Neural cell (in vitro differentiated cells): ENCODE measurements at regions not wholly inside any gene's neighbourhood (a gene's known extent, or its start where the extent isn't known, plus 50 kb on each side); places are given as distances from the start of the nearest gene placed in this dataset.

ENCODE experiments used
- CTCF ChIP-seq: fragments of 450-650 bp; IDR thresholded peaks from 2 replicates; pipeline ENCODE4 v1.5.1; 2014; ENCODE audit warnings: antibody characterized with exemption, mild to moderate bottlenecking, moderate library complexity; ENCODE audit not compliant: poor library complexity, severe bottlenecking
- EZH2 ChIP-seq: fragments of 200-600, 300-800 bp; shearing (Covaris generic), sonication (generic); IDR thresholded peaks from 2 replicates; pipeline ENCODE4 v1.6.1; 2014; ENCODE audit warnings: antibody characterized with exemption, low read length, borderline replicate concordance, mild to moderate bottlenecking; ENCODE audit not compliant: insufficient read depth, poor library complexity, severe bottlenecking
- POLR2AphosphoS5 ChIP-seq: IDR thresholded peaks from 2 replicates; pipeline ENCODE4 v1.6.1; 2012
- RAD21 ChIP-seq: fragments of 450-650 bp; conservative IDR thresholded peaks from 2 replicates; pipeline ENCODE4 v1.6.1; 2014; ENCODE audit warnings: antibody characterized with exemption, mild to moderate bottlenecking, moderate library complexity
- TF ChIP-seq, protein P1 (sequence below): IDR thresholded peaks from 2 replicates; pipeline ENCODE4 v1.6.1; 2012; ENCODE audit warnings: borderline replicate concordance

GRCh38 chr7:52705768-52706167 is 329.7 kb upstream of the POM121L12 start:
- TF ChIP-seq CTCF (no peak), EZH2 (no peak), POLR2AphosphoS5 (no peak), RAD21 (no peak)
- TF ChIP-seq, protein P1, sequence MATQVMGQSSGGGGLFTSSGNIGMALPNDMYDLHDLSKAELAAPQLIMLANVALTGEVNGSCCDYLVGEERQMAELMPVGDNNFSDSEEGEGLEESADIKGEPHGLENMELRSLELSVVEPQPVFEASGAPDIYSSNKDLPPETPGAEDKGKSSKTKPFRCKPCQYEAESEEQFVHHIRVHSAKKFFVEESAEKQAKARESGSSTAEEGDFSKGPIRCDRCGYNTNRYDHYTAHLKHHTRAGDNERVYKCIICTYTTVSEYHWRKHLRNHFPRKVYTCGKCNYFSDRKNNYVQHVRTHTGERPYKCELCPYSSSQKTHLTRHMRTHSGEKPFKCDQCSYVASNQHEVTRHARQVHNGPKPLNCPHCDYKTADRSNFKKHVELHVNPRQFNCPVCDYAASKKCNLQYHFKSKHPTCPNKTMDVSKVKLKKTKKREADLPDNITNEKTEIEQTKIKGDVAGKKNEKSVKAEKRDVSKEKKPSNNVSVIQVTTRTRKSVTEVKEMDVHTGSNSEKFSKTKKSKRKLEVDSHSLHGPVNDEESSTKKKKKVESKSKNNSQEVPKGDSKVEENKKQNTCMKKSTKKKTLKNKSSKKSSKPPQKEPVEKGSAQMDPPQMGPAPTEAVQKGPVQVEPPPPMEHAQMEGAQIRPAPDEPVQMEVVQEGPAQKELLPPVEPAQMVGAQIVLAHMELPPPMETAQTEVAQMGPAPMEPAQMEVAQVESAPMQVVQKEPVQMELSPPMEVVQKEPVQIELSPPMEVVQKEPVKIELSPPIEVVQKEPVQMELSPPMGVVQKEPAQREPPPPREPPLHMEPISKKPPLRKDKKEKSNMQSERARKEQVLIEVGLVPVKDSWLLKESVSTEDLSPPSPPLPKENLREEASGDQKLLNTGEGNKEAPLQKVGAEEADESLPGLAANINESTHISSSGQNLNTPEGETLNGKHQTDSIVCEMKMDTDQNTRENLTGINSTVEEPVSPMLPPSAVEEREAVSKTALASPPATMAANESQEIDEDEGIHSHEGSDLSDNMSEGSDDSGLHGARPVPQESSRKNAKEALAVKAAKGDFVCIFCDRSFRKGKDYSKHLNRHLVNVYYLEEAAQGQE, result no peak
